Daoy (cell line): ENCODE measurements at regions not wholly inside any gene's neighbourhood (a gene's known extent, or its start where the extent isn't known, plus 50 kb on each side); places are given as distances from the start of the nearest gene placed in this dataset.
"Not testable (repeated sequence)": the region's sequence is repeated elsewhere in the genome, so short reads cannot be mapped to it uniquely, and the experiment has no call there.

Experiments
- DNase-seq: peaks from one replicate; pipeline ENCODE4 v3.0.0-alpha.2; 2015; ENCODE audit warnings: low read depth

GRCh38 chr15:81901319-81901718 is 144.5 kb downstream of the MEX3B start:
- DNase-seq: no peak

GRCh38 chr15:81899730-81900129 is 146.1 kb downstream of the MEX3B start:
- DNase-seq: no peak

- no peak for DNase-seq
Measured at GRCh38 chr15:81899024-81899423, 146.8 kb downstream of the MEX3B start.

GRCh38 chr15:81897057-81897677 is 148.7 kb downstream of the MEX3B start:
- DNase-seq: peak; percentile 75

GRCh38 chr15:81896356-81896755 is 149.5 kb downstream of the MEX3B start:
- no peak for DNase-seq

GRCh38 chr15:81895723-81896122 is 150.1 kb downstream of the MEX3B start:
- DNase-seq: no peak

GRCh38 chr15:81894061-81894460 is 151.8 kb downstream of the MEX3B start:
- no peak for DNase-seq

GRCh38 chr15:81893182-81893835 is 152.5 kb downstream of the MEX3B start:
- no peak for DNase-seq

GRCh38 chr15:81890496-81890895 is 155.3 kb downstream of the MEX3B start:
- DNase-seq: no peak

GRCh38 chr15:81889485-81889881 is 156.3 kb downstream of the MEX3B start:
- peak; percentile 7 for DNase-seq

- DNase-seq: peak; percentile 84
Measured at GRCh38 chr15:81888748-81889484, 156.9 kb downstream of the MEX3B start.

GRCh38 chr15:81887912-81888311 is 157.9 kb downstream of the MEX3B start:
- peak; percentile 76 for DNase-seq

GRCh38 chr15:81887188-81887587 is 158.6 kb downstream of the MEX3B start:
- DNase-seq: not testable (repeated sequence)

- peak; percentile 78 for DNase-seq
Measured at GRCh38 chr15:81886591-81886990, 159.2 kb downstream of the MEX3B start.

GRCh38 chr15:81886080-81886479 is 159.7 kb downstream of the MEX3B start:
- no peak for DNase-seq

GRCh38 chr15:81885135-81885534 is 160.7 kb downstream of the MEX3B start:
- DNase-seq: no peak

GRCh38 chr15:81882504-81882903 is 163.3 kb downstream of the MEX3B start:
- no peak for DNase-seq

- no peak for DNase-seq
Measured at GRCh38 chr15:81880833-81881232, 165.0 kb downstream of the MEX3B start.

GRCh38 chr15:81880314-81880713 is 165.5 kb downstream of the MEX3B start:
- no peak for DNase-seq

- not testable (repeated sequence) for DNase-seq
Measured at GRCh38 chr15:81875717-81876116, 170.1 kb downstream of the MEX3B start.

- not testable (repeated sequence) for DNase-seq
Measured at GRCh38 chr15:81870746-81871106, 175.1 kb downstream of the MEX3B start.

- DNase-seq: not testable (repeated sequence)
Measured at GRCh38 chr15:81870062-81870745, 175.6 kb downstream of the MEX3B start.
